Epidermal melanocyte (primary cell): ENCODE measurements at regions not wholly inside any gene's neighbourhood (a gene's known extent, or its start where the extent isn't known, plus 50 kb on each side); places are given as distances from the start of the nearest gene placed in this dataset.

ENCODE experiments used
- DNase-seq: peaks from one replicate; pipeline ENCODE4 v3.0.0; 2011; ENCODE audit warnings: low spot score; ENCODE audit not compliant: insufficient read length

GRCh38 chr1:177790566-177790965 is 179.3 kb downstream of the SEC16B start:
- no peak for DNase-seq

- DNase-seq: no peak
Observed at GRCh38 chr1:177789956-177790355, 179.9 kb downstream of the SEC16B start.

- DNase-seq: no peak
Observed at GRCh38 chr1:177786176-177786745, 183.6 kb downstream of the SEC16B start.

GRCh38 chr1:177784936-177785335 is 184.9 kb downstream of the SEC16B start:
- DNase-seq: no peak

GRCh38 chr1:177784409-177784808 is 185.4 kb downstream of the SEC16B start:
- no peak for DNase-seq

GRCh38 chr1:177783051-177783450 is 186.8 kb downstream of the SEC16B start:
- DNase-seq: no peak

GRCh38 chr1:177780096-177780700 is 189.7 kb downstream of the SEC16B start:
- DNase-seq: peak; percentile 25

- DNase-seq: no peak
Observed at GRCh38 chr1:177779166-177779965, 190.5 kb downstream of the SEC16B start.

- no peak for DNase-seq
Observed at GRCh38 chr1:177775924-177776323, 193.9 kb downstream of the SEC16B start.

- DNase-seq: no peak
Observed at GRCh38 chr1:177772386-177772960, 197.4 kb downstream of the SEC16B start.

- DNase-seq: no peak
Observed at GRCh38 chr1:177771688-177772087, 198.2 kb downstream of the SEC16B start.

GRCh38 chr1:177770096-177770495 is 199.8 kb downstream of the SEC16B start:
- no peak for DNase-seq

GRCh38 chr1:177755851-177756560 is 213.9 kb downstream of the SEC16B start:
- DNase-seq: no peak

- DNase-seq: no peak
Observed at GRCh38 chr1:177754603-177755002, 215.3 kb downstream of the SEC16B start.

- DNase-seq: no peak
Observed at GRCh38 chr1:177753655-177754054, 216.2 kb downstream of the SEC16B start.

- no peak for DNase-seq
Observed at GRCh38 chr1:177748080-177748801, 221.6 kb downstream of the SEC16B start.

GRCh38 chr1:177746155-177746554 is 223.7 kb downstream of the SEC16B start:
- no peak for DNase-seq

- DNase-seq: no peak
Observed at GRCh38 chr1:177744906-177745305, 225.0 kb downstream of the SEC16B start.

GRCh38 chr1:177741476-177741875 is 228.4 kb downstream of the SEC16B start:
- no peak for DNase-seq

- no peak for DNase-seq
Observed at GRCh38 chr1:177739780-177740179, 230.1 kb downstream of the SEC16B start.

GRCh38 chr1:177737456-177737855 is 232.4 kb downstream of the SEC16B start:
- DNase-seq: no peak
